AG09309 (cell line): ENCODE measurements at regions not wholly inside any gene's neighbourhood (a gene's known extent, or its start where the extent isn't known, plus 50 kb on each side); places are given as distances from the start of the nearest gene placed in this dataset.

Source experiments
- DNase-seq: peaks from one replicate; pipeline ENCODE4 v3.0.0-alpha.2; 2010; ENCODE audit warnings: low read depth
- H3K4me3 ChIP-seq: 2 replicates; pipeline ENCODE4 v1.5.1; 2011; ENCODE audit warnings: mild to moderate bottlenecking, low read depth, low read length, moderate library complexity; ENCODE audit not compliant: control insufficient read depth
- CTCF ChIP-seq: IDR thresholded peaks from 2 replicates; pipeline ENCODE4 v1.5.1; 2011; ENCODE audit warnings: mild to moderate bottlenecking, low read depth, low read length, inconsistent platforms; ENCODE audit not compliant: insufficient read depth, control insufficient read depth; ENCODE audit errors: missing control alignments

DNA sequence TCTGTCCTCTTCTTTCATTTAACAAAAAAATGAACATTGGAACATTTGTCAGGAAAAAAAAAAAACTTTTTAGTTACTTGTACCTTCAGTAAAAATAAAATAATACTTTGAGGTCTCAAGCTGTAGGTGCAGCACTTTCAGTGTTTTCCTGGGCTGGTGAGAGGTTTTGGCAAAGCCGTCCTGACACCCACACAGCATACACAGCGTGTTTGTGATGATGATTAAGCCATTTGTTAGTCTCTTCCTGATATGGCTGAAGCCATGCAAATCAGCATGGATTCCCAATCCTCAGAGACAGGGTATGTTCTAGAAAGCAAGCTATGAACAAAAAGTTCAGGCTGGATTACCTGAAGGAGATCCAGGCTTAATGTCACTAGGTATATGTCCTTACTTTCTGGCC lies 236.8 kb downstream of the ZNF516 start:
- no peak for TF ChIP-seq CTCF

GRCh38 chr18:76255070-76255683 lies 239.9 kb downstream of the ZNF516 start:
- TF ChIP-seq CTCF, result no peak
- DNase-seq, result no peak
- no peak overlapping the region for H3K4me3 ChIP-seq

More for the DNA sequence above, 236.8 kb downstream of the ZNF516 start:
- no peak for DNase-seq
- H3K4me3 ChIP-seq, result no peak overlapping the region

DNA sequence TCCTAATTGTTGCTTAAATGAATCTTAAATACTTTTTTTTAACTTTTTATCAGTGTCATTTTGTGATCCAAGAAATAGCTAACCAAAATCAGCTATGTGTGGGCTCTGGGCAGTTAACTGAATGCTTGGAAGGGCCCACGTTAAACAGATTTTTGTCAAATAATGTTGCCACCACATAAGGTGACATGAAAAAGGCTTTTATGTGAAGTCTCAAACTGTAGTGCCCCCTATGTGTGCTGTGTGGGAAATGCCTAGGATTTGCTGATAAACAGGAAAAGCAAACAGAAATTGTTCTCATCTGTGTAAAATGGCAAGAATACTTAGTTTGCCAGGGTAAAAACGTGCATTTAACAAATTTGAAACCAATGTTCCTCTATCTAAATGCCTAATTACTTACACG lies 242.2 kb downstream of the ZNF516 start:
- DNase-seq, result no peak
- no peak overlapping the region for H3K4me3 ChIP-seq
- peak; percentile 35 for TF ChIP-seq CTCF

DNA sequence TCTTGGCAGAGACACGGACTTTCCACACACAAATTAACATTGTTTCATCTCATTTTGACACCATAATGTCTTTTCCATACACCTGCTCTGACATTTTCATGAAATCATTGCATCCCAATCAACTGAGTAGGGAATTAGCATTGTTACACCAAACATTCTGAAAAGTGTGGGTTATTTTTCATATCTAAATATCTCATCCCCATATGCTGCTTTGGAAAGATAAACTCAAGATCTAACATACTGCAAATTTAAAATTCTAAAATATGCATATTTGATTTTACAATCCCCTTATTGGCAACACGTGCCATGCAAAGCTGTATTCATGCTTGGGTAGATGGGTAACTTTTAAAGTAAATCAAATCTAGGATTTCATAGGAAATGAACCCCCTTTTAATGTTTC lies 242.9 kb downstream of the ZNF516 start:
- no peak for TF ChIP-seq CTCF
- DNase-seq, result no peak
- no peak overlapping the region for H3K4me3 ChIP-seq

GRCh38 chr18:76251691-76252090 lies 243.4 kb downstream of the ZNF516 start:
- no peak for TF ChIP-seq CTCF
- H3K4me3 ChIP-seq, result no peak overlapping the region
- DNase-seq, result no peak

DNA sequence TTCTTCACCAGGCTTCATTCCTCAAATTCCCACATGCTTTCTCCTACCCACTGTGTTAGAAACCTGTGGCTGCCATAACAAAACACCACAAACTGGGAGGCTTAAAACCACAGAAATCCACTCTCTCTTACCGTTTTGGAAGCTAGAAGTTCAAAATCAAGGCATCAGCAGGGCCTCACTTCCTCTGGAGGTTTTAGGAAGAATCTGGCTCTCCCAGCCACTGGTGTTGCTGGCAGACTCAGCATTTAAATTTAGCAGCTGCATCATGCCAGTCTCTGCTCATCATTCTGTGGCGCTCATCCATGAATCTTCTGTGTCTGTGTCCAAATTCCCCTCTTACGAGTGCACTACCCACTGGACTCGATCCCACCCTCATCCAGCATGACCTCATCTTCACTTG lies 248.5 kb downstream of the ZNF516 start:
- H3K4me3 ChIP-seq, result no peak overlapping the region
- DNase-seq, result no peak
- TF ChIP-seq CTCF, result no peak

DNA sequence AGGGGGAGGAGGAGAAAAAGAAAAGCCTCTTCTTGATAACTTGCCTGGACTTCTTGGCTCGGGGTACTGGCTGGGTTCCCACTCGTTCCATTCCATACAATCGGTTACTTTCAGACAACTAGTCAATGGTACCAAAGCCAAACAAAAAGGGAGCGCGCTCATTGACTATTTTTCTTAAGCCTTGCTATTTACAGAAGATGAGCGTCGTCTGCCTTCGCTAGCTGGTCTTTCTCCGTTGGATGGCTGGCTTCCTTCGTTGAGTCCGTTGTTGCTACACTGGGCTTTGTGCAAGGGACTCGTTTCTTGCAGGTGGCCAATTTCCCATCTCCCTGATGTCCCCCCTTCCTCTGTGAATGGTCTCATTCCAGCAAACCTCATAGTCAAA lies 260.4 kb downstream of the ZNF516 start:
- H3K4me3 ChIP-seq, result no peak overlapping the region
- DNase-seq, result no peak
- no peak for TF ChIP-seq CTCF
